ENCODE measurements at regions not wholly inside any gene's neighbourhood (a gene's known extent, or its start where the extent isn't known, plus 50 kb on each side); places are given as distances from the start of the nearest gene placed in this dataset.
A peak's percentile ranks its signal among the peaks of the same experiment; 100 is the strongest.

- DNase-seq, result no peak
These were observed 358.2 kb upstream of the ID4 start for GRCh38 chr6:19478992-19479391.

DNA sequence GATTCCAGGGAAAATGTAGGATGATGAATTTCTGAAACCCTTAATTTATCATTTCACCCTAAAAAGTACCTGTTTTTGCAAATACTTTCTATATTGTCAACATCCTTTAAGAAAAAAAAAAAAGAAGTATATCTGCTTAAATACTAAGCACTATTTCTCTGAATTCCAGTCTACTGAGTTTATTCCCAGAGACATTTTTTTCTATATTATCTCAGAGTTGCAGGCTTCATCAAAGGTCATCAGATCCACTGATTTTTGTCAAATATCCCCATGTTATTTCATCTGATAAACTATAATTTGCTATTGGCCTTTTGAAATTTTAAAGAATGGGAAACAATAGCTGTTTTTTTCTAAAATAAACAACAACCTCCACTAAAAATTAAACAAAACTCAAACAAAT lies 357.6 kb upstream of the ID4 start:
- no peak for DNase-seq

DNA sequence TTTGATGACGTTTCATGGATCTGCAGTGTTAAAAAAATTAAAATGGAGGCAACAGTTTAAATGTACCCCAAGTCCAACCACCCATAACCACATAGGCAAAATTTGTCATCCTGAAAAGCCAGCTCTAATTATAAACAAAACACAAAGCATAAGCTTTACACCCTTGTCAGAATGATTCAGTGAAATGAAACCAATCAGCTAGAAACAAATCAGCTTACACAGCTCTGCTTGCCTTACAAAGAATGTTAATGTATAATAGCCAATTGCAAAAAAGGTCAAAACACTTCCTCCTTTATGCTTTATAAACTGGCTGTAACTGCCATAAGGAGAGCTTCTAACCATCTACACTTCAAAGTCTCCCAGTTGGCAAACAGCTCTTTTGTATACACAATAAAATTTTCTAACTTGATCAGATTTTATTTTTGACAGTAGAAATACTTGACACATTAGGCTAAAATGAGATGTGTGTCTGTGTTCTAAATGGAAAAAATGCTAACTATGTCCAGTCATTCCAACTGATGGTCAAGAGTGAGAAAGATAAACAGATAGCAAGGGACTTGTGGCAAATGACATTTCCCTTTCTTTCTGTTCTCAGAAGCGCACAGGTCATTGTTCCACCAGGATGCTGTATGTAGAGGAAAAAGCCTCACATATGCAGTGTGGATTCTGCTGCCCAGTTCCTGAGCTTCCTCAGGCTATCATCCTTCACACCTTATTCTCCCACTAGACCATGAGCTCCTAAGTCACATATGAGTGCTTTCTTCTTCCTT lies 344.3 kb upstream of the ID4 start:
- DNase-seq, result peak; percentile 50

DNA sequence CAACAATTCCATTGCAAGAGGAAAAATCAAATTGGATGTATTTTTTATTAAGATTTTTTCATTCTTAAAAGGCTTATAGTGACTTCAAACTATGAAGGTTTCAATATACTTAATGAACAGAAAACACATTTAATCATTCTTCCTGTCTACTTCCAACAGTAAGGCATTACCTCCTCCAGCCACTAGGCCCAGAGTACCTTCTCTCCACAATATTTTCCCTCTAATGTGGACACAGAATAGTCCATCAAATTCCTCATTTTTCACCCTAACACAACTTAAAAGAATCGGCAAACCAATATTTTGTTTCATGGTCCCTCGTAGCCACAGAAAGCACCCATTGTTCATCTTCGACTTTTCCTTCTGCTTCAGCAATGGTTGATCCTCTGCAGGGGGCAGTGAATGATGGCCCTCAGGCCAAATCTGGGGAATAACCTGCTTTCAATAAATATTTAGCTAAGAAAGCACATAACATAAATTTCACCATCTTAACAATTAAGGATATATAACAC lies 335.4 kb upstream of the ID4 start:
- no peak for DNase-seq

DNA sequence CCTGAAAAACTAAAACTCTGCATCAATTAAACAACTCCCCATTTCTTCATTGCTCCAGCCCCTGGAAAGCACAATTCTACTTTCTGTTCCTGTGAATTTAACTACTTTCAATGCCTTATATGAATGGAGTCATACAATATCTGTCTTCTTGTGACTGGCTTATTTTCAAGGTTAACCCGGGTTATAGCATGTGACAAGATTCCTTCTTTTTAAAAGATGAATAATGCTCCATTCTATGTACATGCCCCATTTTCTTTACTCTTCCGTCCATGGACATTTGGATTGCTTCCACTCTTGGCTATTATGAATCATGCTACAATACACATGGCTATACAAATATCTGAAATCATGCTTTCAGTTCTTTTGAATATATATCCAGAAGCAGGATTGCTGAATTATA lies 334.9 kb upstream of the ID4 start:
- DNase-seq, result no peak

DNA sequence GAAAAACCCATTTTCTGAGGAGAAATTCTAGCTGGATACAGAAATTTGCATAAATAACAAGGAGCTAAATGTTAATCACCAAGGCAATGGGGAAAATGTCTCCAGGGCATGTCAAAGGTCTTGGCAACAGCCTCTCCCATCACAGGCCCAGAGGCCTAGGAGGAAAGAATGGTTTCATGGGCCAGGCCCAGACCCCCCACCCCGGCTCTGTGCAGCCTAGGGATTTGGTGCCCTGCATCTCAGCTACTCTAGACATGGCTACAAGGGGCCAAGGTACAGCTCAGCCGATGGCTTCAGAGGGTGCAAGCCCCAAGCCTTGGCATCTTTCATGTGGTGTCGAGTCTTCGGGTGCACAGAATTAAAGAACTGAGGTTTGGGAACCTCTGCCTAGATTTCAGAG lies 321.2 kb upstream of the ID4 start:
- DNase-seq, result no peak

DNA sequence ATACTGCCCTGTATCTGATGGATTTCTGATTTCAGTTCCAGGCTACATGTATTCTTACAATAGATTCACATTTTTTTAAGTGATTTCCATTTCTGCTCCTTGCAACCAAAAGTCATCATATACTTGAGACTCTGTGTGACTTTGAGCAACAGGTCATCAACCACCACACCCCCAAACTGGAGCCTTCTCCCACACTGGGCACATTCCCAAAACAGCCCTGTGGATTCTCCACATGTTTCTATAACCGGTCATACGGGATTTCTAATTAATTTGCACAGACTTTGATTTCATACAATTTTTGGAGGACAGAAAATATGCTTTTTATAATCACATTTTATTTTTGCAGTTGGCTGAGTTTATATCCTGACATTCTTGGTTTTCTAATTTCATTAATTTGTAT lies 317.2 kb upstream of the ID4 start:
- no peak for DNase-seq

DNA sequence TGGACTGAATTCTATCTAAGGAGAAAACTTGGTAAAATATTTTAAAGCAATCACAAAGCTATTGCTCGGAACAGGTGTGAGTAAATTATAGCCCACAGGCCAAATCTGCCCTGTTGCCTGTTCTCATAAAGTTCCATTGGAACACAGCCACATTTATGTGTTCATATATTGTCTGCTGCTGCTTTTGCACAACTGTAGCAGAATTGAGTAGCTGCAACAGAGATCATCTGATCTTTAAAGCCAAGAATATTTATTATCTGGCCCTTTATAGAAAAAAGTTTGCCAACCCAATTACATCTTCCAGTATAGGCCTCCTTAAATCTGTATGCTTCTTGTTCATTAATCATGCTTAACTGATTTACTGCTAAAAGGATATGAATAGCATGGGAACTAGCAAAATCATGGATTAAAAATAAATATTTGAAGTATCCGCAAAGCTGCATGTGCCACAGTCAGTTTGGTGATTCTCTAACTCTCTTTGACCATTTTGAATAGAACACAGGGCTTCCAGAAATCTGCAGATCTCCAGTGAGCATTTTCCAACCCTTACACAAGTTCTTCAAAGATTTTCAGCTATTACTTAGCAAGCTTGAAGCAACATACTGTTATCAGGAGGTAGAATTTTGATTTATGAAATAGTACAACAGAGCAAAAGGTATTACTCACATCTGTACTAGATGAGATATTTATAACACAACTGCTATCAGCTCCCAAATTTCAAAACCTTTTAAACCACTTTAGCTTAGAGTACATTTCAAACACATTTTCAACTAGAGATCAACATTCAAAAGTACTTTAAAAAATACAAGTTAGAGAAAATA lies 312.6 kb upstream of the ID4 start:
- no peak for DNase-seq

- DNase-seq, result no peak
These were observed 311.5 kb upstream of the ID4 start for GRCh38 chr6:19525673-19526072.

DNA sequence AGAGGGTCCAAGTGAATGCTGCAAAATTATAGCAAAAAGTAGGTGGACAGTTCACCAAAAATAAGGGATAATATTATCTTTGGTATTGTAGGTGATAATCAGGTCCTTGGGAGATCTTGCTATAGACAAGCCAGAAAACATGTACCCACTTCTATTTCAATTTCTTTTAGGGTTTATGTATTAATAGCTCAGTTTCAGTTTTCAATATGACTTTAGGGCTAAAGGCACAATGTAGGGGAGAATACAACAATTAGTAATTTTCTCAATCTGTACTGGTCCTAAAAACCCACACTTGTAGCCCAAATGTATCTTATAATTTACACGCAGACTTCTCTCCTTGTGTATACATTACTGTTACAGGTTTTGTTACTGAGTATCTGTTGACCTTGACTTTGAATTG lies 307.0 kb upstream of the ID4 start:
- DNase-seq, result no peak

- peak; percentile 98 for DNase-seq
These were observed 301.8 kb upstream of the ID4 start for GRCh38 chr6:19535351-19535750.

- no peak for DNase-seq
These were observed 300.3 kb upstream of the ID4 start for GRCh38 chr6:19536838-19537237.

DNA sequence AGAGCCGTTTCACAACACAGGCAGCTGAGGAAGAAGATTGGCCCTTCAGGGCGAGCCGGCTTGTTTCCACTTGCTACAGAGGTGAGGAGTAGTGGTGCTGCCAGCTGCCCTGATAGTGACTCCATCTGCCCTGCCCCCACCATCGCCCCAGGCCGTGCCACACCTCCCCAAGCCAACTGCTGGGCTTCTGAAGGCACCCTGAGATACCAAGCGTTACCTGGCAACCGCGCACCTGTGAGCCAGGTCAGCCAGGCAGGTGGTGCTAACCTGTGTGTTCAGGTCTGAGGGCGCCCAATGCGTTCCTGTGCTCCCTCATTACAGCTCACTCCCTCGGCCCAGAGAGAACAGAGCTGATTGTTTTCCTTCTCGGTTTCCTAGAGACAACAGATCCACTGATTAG lies 299.1 kb upstream of the ID4 start:
- peak; percentile 99 for DNase-seq

- no peak for DNase-seq
These were observed 289.7 kb upstream of the ID4 start for GRCh38 chr6:19547507-19547906.

DNA sequence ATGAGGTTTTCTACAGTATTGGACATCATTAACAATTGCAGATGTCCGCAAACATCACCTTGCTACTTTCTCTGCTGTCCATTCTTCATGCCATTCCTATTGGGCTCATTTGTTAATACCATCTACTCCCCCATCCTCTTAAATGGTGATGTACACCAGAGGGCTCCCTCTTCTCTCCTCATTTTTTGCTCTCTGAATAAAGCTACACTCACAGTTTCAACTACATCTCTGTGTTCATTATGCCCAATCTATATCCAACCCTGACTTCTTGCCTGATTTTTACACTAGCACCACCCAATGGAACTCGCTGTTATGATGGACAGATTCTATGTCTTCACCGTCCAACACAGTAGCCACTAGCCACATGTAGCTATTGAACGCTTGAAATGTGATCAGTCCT lies 288.1 kb upstream of the ID4 start:
- no peak for DNase-seq

DNA sequence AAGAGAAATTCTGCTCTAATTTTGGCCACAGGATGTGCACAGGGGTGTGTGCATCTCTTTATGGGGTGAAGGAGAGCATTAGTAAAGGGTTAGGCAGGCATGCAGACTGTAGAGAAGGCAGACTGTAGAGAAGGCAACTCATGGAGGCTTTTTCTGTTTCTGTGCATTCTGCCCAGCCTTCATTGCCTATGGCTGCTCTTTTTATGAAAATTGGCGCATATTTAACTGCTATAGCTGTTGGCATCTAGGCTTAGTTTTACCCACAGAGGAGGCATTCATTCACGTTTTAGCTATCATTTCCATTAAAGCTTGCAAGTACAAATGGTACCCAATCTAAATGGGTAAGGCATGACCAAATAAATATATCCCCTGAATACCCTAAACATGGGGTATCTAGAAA lies 286.8 kb upstream of the ID4 start:
- DNase-seq, result no peak

- DNase-seq, result no peak
These were observed 285.6 kb upstream of the ID4 start for GRCh38 chr6:19551611-19552010.

DNA sequence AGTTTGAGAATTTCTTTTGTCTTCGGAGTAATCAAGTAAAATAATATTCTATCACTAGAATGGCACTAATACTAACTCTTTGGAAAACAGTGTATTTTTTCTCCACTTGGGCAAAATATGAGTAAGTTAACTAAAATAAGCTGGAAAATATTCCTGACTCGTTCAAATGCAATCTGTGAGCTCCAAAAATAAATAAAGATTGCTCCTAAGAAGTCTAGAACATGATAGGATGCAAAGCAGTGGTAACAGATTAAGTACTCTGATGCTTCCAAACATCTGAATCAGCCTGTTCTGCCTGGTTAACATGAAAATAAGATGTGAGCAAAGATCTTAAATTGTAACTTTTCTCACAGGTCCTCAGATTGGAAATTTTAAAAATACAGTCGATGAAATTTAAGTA lies 285.1 kb upstream of the ID4 start:
- DNase-seq, result no peak

GRCh38 chr6:19552588-19552987 lies 284.6 kb upstream of the ID4 start:
- DNase-seq, result no peak

DNA sequence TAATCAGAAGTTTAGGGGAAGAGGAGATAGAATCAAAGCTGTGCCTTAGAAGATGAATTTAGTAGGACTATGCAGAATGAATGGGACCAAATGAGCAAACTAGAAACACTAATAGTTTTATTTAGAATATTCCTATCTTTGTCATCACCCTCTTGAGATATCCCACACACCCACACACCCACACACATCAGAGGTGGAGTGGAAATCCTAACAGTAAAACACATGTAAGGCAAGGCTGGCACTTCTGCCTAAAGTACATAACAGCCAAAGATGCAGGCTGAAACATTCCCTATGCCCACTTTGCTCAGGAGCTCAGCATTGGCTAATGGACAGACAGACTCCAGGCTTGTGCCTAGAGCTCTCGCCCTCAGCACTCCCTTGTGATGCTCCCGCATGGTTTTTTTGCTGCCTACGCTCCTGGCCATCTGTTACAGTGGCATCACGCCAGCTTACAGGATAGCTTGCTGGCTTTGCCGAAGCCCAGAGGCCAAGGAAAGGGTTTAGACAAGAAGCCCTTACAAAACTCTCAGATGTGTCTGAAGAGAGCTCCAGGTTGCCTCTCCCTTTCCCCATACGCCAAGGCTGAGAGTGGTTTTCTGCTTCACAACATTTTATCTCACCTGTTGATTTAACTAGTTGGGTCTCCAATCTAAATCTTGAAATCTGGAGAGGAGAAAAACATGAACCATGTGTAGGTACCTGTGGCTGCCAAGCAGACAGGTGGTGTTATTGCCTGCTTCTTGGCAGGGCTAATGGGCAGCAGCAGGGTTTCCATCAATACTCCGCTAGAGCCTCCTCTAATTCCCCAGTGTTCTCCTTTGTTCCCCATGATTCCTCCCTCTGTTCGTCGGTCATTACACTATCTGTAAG lies 282.6 kb upstream of the ID4 start:
- DNase-seq, result peak; percentile 43

- DNase-seq, result no peak
These were observed 280.0 kb upstream of the ID4 start for GRCh38 chr6:19557191-19557590.

DNA sequence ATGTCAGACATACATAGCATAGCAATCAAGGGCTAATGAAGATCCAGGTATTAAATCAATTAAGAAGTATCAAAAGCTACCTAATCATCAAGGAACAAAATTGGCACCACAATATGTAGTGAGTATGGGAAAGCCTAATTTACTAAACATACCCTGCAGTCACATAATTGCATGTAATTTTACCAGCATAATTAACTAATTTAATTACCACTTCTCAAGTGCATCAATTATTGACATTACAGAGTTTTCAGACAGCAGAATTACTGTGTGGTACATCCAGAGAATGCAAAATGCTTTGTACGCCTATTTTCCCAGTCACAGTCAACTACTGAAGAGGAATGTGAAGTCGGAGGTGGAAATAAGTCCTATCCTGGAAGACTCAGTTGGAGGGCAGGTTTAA lies 279.0 kb upstream of the ID4 start:
- DNase-seq, result no peak

DNA sequence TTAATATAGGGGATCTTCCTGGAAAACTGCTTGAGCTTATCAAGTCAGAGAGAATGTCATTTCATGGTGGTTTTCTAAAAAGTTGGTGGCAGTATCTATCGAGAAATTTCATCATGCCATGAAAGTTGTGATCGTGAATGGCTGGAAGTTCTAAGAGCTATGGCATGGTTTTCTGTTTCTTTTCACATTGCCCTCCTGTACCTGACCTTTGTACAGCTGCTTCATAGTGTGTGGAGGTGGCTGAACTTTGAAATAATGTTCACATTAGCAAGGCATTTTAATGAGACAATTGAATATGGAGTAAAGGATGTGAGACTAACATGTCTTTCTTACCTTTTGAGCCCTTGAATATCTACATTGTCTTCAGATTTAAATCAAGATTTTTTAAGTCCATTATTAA lies 278.2 kb upstream of the ID4 start:
- DNase-seq, result no peak

Data from NCI-H2029 (cell line).